Activated naive CD4-positive, alpha-beta T cell treated with anti-CD3 and anti-CD28 coated beads for 36 hours (primary cell): ENCODE measurements at regions not wholly inside any gene's neighbourhood (a gene's known extent, or its start where the extent isn't known, plus 50 kb on each side); places are given as distances from the start of the nearest gene placed in this dataset.

Experiments used
- CTCF ChIA-PET: fragments of 350-600 bp; sonication (Branson Sonifier 250); formaldehyde crosslinking; loops from one replicate; lab custom pipeline; 2021; ENCODE audit warnings: antibody characterized with exemption; lab: Charles Lee
- DNase-seq: peaks from one replicate; pipeline ENCODE4 v3.0.0-alpha.2; 2020
- H3K27ac Mint-ChIP-seq: one replicate; pipeline ENCODE4 v1.8.0; 2021; ENCODE audit warnings: mild to moderate bottlenecking, mixed read lengths
- H3K27me3 Mint-ChIP-seq: one replicate; pipeline ENCODE4 v1.8.0; 2021; ENCODE audit warnings: low read depth, mixed read lengths
- H3K36me3 Mint-ChIP-seq: one replicate; pipeline ENCODE4 v1.8.0; 2021; ENCODE audit warnings: low read depth, mixed read lengths
- H3K4me1 Mint-ChIP-seq: one replicate; pipeline ENCODE4 v1.8.0; 2021; ENCODE audit warnings: low read depth, mixed read lengths
- H3K4me3 Mint-ChIP-seq: one replicate; pipeline ENCODE4 v1.8.0; 2021; ENCODE audit warnings: mild to moderate bottlenecking, moderate library complexity, mixed read lengths
- H3K9me3 Mint-ChIP-seq: one replicate; pipeline ENCODE4 v1.8.0; 2021; ENCODE audit warnings: mixed read lengths
- intact Hi-C: fragments of 100-400 bp; cut with micrococcal nuclease; formaldehyde crosslinking; loops from one replicate; pipeline ENCODE4 v1.15.1; 2023

DNA sequence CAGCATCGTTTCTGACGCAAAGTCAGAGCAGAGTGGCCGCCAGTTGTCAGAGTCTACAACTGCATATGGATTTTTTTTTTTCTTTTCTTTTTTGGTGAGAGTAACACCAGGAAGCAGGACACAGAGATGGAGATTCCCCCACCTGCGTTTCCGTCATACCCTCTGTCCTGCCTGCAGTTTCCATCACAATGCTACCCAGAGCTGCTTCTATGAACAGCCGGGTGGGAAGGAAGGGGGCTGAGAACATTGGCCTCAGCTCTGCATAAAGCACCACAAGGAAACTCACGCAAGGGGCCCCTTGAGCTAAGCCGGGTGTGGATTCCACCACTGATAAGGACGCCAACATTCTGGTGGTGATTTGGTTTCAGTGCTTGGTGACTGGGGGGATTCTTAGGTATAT is 183.5 kb upstream of the AFDN start:
- no peak for DNase-seq
- intact Hi-C loops: no loop called here
- H3K27ac Mint-ChIP-seq: no peak overlapping the region

DNA sequence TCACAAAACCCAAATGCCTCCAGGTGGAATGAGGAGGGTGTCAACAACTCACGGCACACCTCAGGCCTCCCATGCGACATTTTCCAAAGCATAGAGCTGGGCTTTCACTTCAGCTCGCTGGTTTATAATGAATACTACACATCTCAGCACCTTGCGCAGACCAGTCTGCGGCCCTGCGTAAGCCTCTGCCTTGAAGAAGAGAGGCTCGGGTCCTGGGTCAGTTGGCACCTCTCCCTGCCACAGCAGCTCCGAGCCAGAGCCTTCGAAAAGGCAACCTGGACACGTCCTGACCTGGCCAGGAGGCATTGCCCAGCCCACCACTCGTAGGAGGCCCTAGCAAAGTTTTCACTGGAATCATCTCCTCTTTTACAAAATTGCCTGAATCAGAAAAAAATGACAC is 183.0 kb upstream of the AFDN start:
- DNase-seq: no peak
- H3K4me1 Mint-ChIP-seq: peaks cover 2% of the 10 kb centered on the region
- H3K27ac Mint-ChIP-seq: no peak overlapping the region
- CTCF ChIA-PET: no interaction called here
- H3K27me3 Mint-ChIP-seq: peaks cover 12% of the 10 kb centered on the region
- intact Hi-C loops: no loop called here
- no peaks in the 10 kb centered on the region for H3K9me3 Mint-ChIP-seq
- no peak overlapping the region for H3K4me3 Mint-ChIP-seq
- no peaks in the 10 kb centered on the region for H3K36me3 Mint-ChIP-seq

More for the DNA sequence above, 183.5 kb upstream of the AFDN start:
- peaks cover 12% of the 10 kb centered on the region for H3K27me3 Mint-ChIP-seq
- no peaks in the 10 kb centered on the region for H3K36me3 Mint-ChIP-seq
- CTCF ChIA-PET: no interaction called here
- H3K4me1 Mint-ChIP-seq: peaks cover 2% of the 10 kb centered on the region
- H3K9me3 Mint-ChIP-seq: no peaks in the 10 kb centered on the region
- no peak overlapping the region for H3K4me3 Mint-ChIP-seq

DNA sequence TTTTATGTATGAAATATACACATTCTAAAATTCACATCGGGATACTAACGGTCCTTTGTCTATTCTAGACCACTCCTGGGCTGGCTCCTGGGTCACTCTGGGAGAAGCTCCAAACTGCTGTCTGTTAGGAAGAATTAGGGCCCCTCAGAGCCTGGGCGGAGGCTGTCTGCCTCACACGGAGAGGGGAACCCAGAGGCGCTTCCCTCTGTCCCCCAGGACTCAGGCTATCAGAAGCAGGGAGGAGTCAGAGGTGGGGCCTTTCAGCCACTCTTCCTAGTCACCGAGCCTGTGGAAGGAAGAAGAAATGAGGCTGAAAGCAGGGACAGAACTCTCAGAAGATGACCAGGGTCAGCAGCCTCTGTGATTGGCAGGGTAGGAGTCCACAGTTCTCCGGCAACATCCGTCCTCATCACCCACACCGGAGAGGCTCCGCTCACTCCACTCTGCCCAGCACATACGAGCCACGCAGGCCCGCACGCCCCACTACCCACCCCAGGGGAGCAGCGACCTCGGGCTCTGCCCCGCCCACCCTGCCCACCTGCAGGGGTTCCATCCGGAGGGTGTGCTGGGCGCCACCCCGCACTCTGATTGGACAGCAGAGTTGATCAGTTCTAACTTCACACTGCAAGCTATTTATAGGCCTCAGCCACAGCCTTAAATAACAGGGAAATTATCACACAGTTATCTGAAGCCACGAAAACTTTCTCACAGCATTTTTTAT is 182.1 kb upstream of the AFDN start:
- Mint-ChIP-seq H3K27me3 (peaks cover 12% of the 10 kb centered on the region), H3K27ac (no peak overlapping the region), H3K4me3 (no peak overlapping the region), H3K4me1 (peaks cover 2% of the 10 kb centered on the region), H3K36me3 (no peaks in the 10 kb centered on the region), H3K9me3 (no peaks in the 10 kb centered on the region)
- CTCF ChIA-PET: no interaction called here
- intact Hi-C loops: no loop called here
- no peak for DNase-seq

- Mint-ChIP-seq H3K36me3 (no peaks in the 10 kb centered on the region), H3K27ac (no peak overlapping the region), H3K9me3 (no peaks in the 10 kb centered on the region), H3K4me1 (peaks cover 2% of the 10 kb centered on the region), H3K27me3 (peaks cover 12% of the 10 kb centered on the region), H3K4me3 (no peak overlapping the region)
- CTCF ChIA-PET: no interaction called here
- intact Hi-C loops: no loop called here
- no peak for DNase-seq
These were observed 181.3 kb upstream of the AFDN start for GRCh38 chr6:167645368-167645767.

- Mint-ChIP-seq H3K9me3 (no peaks in the 10 kb centered on the region), H3K4me3 (no peak overlapping the region), H3K4me1 (peaks cover 2% of the 10 kb centered on the region), H3K36me3 (no peaks in the 10 kb centered on the region), H3K27me3 (peaks cover 12% of the 10 kb centered on the region), H3K27ac (no peak overlapping the region)
- intact Hi-C loops: no loop called here
- DNase-seq: no peak
- CTCF ChIA-PET: no interaction called here
These were observed 179.4 kb upstream of the AFDN start for GRCh38 chr6:167647306-167647705.

GRCh38 chr6:167647737-167648470 is 178.8 kb upstream of the AFDN start:
- Mint-ChIP-seq H3K36me3 (no peaks in the 10 kb centered on the region), H3K27ac (no peak overlapping the region), H3K9me3 (no peaks in the 10 kb centered on the region), H3K27me3 (peaks cover 12% of the 10 kb centered on the region), H3K4me1 (peaks cover 2% of the 10 kb centered on the region), H3K4me3 (no peak overlapping the region)
- no peak for DNase-seq
- CTCF ChIA-PET: interaction anchor here (0.7 kb wide), 1 partner anchor 14 kb away, joined by 3 read pairs; no protein-coding TSS in a partner anchor
- intact Hi-C loops: no loop called here

- Mint-ChIP-seq H3K36me3 (no peaks in the 10 kb centered on the region), H3K9me3 (no peaks in the 10 kb centered on the region), H3K27ac (no peak overlapping the region), H3K4me3 (no peak overlapping the region), H3K27me3 (peaks cover 12% of the 10 kb centered on the region), H3K4me1 (peaks cover 2% of the 10 kb centered on the region)
- CTCF ChIA-PET: interaction anchor here (0.7 kb wide), 1 partner anchor 13 kb away, joined by 3 read pairs; no protein-coding TSS in a partner anchor
- intact Hi-C loops: no loop called here
- no peak for DNase-seq
These were observed 178.0 kb upstream of the AFDN start for GRCh38 chr6:167648501-167649278.

DNA sequence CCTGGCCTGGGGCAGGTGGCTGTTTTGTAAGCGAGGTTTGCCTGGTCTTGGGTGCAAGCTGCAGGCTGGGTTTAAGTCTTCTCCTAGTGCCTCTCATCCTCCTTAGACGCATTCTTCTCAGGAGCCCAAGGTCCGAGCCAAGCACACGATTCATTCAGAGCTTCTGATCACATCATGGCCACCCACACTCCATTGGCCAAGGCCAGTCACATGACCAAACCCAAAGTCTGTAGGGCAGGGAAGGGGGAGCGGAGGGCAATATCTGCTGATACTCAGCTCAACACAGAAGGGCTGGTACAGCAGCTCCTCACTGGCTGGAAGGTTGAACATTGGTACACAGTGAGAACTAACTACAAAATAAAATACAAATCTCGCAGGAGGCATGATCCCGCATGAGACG is 177.2 kb upstream of the AFDN start:
- Mint-ChIP-seq H3K4me1 (peaks cover 2% of the 10 kb centered on the region), H3K36me3 (no peaks in the 10 kb centered on the region), H3K27ac (no peak overlapping the region), H3K4me3 (no peak overlapping the region), H3K27me3 (peaks cover 10% of the 10 kb centered on the region), H3K9me3 (no peaks in the 10 kb centered on the region)
- CTCF ChIA-PET: interaction anchor here (0.6 kb wide), 1 partner anchor 436 kb away, joined by 3 read pairs; no protein-coding TSS in a partner anchor
- intact Hi-C loops: no loop called here
- DNase-seq: no peak

- no peaks in the 10 kb centered on the region for H3K36me3 Mint-ChIP-seq
- H3K27me3 Mint-ChIP-seq: peaks cover 8% of the 10 kb centered on the region
- no peak for DNase-seq
- no peak overlapping the region for H3K27ac Mint-ChIP-seq
- CTCF ChIA-PET: no interaction called here
- peaks cover 2% of the 10 kb centered on the region for H3K4me1 Mint-ChIP-seq
- no peaks in the 10 kb centered on the region for H3K9me3 Mint-ChIP-seq
- intact Hi-C loops: no loop called here
- H3K4me3 Mint-ChIP-seq: no peak overlapping the region
These were observed 175.9 kb upstream of the AFDN start for GRCh38 chr6:167650730-167651317.

- CTCF ChIA-PET: no interaction called here
- H3K9me3 Mint-ChIP-seq: no peaks in the 10 kb centered on the region
- H3K36me3 Mint-ChIP-seq: no peaks in the 10 kb centered on the region
- peaks cover 8% of the 10 kb centered on the region for H3K27me3 Mint-ChIP-seq
- intact Hi-C loops: no loop called here
- peaks cover 2% of the 10 kb centered on the region for H3K4me1 Mint-ChIP-seq
- DNase-seq: no peak
- no peak overlapping the region for H3K4me3 Mint-ChIP-seq
- no peak overlapping the region for H3K27ac Mint-ChIP-seq
These were observed 175.2 kb upstream of the AFDN start for GRCh38 chr6:167651318-167652041.

GRCh38 chr6:167652042-167652700 is 174.5 kb upstream of the AFDN start:
- CTCF ChIA-PET: no interaction called here
- no peak for DNase-seq
- Mint-ChIP-seq H3K27ac (no peak overlapping the region), H3K9me3 (no peaks in the 10 kb centered on the region), H3K4me3 (no peak overlapping the region), H3K36me3 (no peaks in the 10 kb centered on the region), H3K27me3 (peaks cover 5% of the 10 kb centered on the region), H3K4me1 (peaks cover under 1% of the 10 kb centered on the region)
- intact Hi-C loops: no loop called here
